Hepatocyte (in vitro differentiated cells): ENCODE measurements at regions not wholly inside any gene's neighbourhood (a gene's known extent, or its start where the extent isn't known, plus 50 kb on each side); places are given as distances from the start of the nearest gene placed in this dataset.

ENCODE experiments used
- CTCF ChIP-seq: fragments of 200-600 bp; sonication (generic); IDR thresholded peaks from 2 replicates; pipeline ENCODE4 v1.5.1; 2016; ENCODE audit warnings: antibody characterized with exemption, mild to moderate bottlenecking; ENCODE audit not compliant: poor library complexity
- EZH2 ChIP-seq: fragments of 200-600 bp; sonication (generic); IDR thresholded peaks from 2 replicates; pipeline ENCODE4 v1.6.1; 2016; ENCODE audit warnings: antibody characterized with exemption, mild to moderate bottlenecking, borderline replicate concordance
- EZH2phosphoT487 ChIP-seq: fragments of 200-600 bp; sonication (generic); IDR thresholded peaks from one replicate; pipeline ENCODE4 v1.6.1; 2018; ENCODE audit warnings: antibody characterized with exemption, mild to moderate bottlenecking, low read depth, moderate library complexity; ENCODE audit not compliant: unreplicated experiment, severe bottlenecking

- no peak for TF ChIP-seq CTCF
- TF ChIP-seq EZH2: no peak
- no peak for TF ChIP-seq EZH2phosphoT487
Measured at GRCh38 chr3:13187593-13187992, 114.4 kb upstream of the IQSEC1 start.
